Bronchial epithelial cell (primary cell): ENCODE measurements at regions not wholly inside any gene's neighbourhood (a gene's known extent, or its start where the extent isn't known, plus 50 kb on each side); places are given as distances from the start of the nearest gene placed in this dataset.

Experiments used
- DNase-seq: peaks from one replicate; pipeline ENCODE4 v3.0.0-alpha.2; 2010; ENCODE audit warnings: low read depth
- FAIRE-seq: peaks from 2 replicates; lab custom pipeline; 2011; peaks lifted over from hg19 to GRCh38; lab: Jason Lieb, UNC
- H3K27me3 ChIP-seq: 2 replicates; pipeline ENCODE4 v1.5.1; 2011; ENCODE audit warnings: low read length; ENCODE audit not compliant: control insufficient read depth, insufficient read depth
- H3K36me3 ChIP-seq: 2 replicates; pipeline ENCODE4 v1.5.1; 2011; ENCODE audit warnings: low read length; ENCODE audit not compliant: control insufficient read depth, insufficient read depth
- H3K4me3 ChIP-seq: 2 replicates; pipeline ENCODE4 v1.5.1; 2011; ENCODE audit warnings: mild to moderate bottlenecking, low read depth, low read length, control low read depth
- CTCF ChIP-seq: IDR thresholded peaks from 2 replicates; pipeline ENCODE4 v1.5.1; 2011; ENCODE audit warnings: mild to moderate bottlenecking, moderate library complexity, low read length, control low read depth, inconsistent platforms; ENCODE audit not compliant: insufficient read depth, severe bottlenecking

GRCh38 chr3:107272885-107273284 lies 104.4 kb upstream of the CCDC54 start:
- TF ChIP-seq CTCF = no peak
- no peak for FAIRE-seq
- H3K36me3 ChIP-seq = no peaks in the 10 kb centered on the region
- H3K4me3 ChIP-seq = no peak overlapping the region
- H3K27me3 ChIP-seq = no peaks in the 10 kb centered on the region
- DNase-seq = no peak

GRCh38 chr3:107273771-107274170 lies 103.5 kb upstream of the CCDC54 start:
- no peak for FAIRE-seq

GRCh38 chr3:107275511-107275910 lies 101.7 kb upstream of the CCDC54 start:
- no peak for FAIRE-seq
- H3K4me3 ChIP-seq = no peak overlapping the region
- DNase-seq = peak; percentile 29
- H3K36me3 ChIP-seq = no peaks in the 10 kb centered on the region
- no peaks in the 10 kb centered on the region for H3K27me3 ChIP-seq
- TF ChIP-seq CTCF = no peak

More at GRCh38 chr3:107273771-107274170, 103.5 kb upstream of the CCDC54 start:
- Histone ChIP-seq H3K36me3 (no peaks in the 10 kb centered on the region), H3K27me3 (no peaks in the 10 kb centered on the region), H3K4me3 (no peak overlapping the region)
- DNase-seq = no peak
- no peak for TF ChIP-seq CTCF

GRCh38 chr3:107283948-107284347 lies 93.3 kb upstream of the CCDC54 start:
- no peaks in the 10 kb centered on the region for H3K36me3 ChIP-seq
- FAIRE-seq (no peak), DNase-seq (peak; percentile 29)
- TF ChIP-seq CTCF = no peak
- no peak overlapping the region for H3K4me3 ChIP-seq
- no peaks in the 10 kb centered on the region for H3K27me3 ChIP-seq

GRCh38 chr3:107284612-107285011 lies 92.6 kb upstream of the CCDC54 start:
- Histone ChIP-seq H3K27me3 (no peaks in the 10 kb centered on the region), H3K4me3 (no peak overlapping the region), H3K36me3 (no peaks in the 10 kb centered on the region)
- no peak for TF ChIP-seq CTCF
- FAIRE-seq (no peak), DNase-seq (peak; percentile 65)

GRCh38 chr3:107285197-107285596 lies 92.0 kb upstream of the CCDC54 start:
- peak; percentile 55 for FAIRE-seq
- Histone ChIP-seq H3K27me3 (no peaks in the 10 kb centered on the region), H3K4me3 (no peak overlapping the region), H3K36me3 (no peaks in the 10 kb centered on the region)
- no peak for TF ChIP-seq CTCF
- peak; percentile 77 for DNase-seq
